RCC 7860 (cell line): ENCODE measurements at regions not wholly inside any gene's neighbourhood (a gene's known extent, or its start where the extent isn't known, plus 50 kb on each side); places are given as distances from the start of the nearest gene placed in this dataset.

Experiments used
- DNase-seq: peaks from one replicate; pipeline ENCODE4 v3.0.0-alpha.2; 2015; ENCODE audit warnings: low spot score
- FAIRE-seq: peaks from 2 replicates; lab custom pipeline; 2012; peaks lifted over from hg19 to GRCh38; lab: Jason Lieb, UNC

DNA sequence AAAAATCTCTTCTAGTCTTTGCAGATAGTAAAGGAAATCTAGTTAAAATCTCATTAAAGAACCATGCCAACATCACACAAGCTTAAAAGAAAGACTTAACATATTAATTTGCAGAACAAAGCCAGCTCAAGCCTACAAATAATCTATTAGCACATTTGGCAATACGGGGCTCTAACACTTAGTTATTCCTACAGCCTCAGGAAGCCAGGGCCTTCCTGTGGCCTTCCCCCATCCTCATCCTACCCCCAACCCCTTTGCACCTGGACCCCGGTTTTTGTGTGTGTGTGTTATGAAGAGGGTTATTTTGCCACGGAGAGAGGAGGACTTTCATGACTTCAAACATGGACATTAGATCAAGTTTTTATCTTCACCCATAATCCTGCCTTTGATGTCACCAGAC lies 64.6 kb downstream of the FOXB2 start:
- no peak for FAIRE-seq
- DNase-seq: no peak

DNA sequence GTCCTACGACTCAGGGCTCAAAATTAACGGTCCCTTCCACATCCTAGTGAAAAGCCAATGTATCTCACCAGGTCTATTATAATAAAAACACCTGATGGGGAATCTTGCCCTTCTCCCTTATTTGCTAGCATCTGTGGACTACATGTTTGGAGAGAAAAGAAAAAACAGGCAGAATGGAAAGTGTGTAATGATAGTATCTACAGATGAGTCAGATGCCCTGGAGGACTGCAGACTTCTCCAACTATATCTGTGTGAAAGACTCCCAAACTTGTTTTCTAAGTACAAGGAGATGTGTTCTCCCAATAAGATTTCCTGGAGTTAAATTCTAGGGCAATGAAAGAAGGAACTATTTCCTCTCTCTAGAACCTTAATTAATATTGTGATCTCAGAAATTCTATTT lies 66.0 kb downstream of the FOXB2 start:
- DNase-seq: no peak
- FAIRE-seq: no peak

GRCh38 chr9:77087506-77087905 lies 68.1 kb downstream of the FOXB2 start:
- FAIRE-seq: no peak
- DNase-seq: no peak

GRCh38 chr9:77092536-77092935 lies 73.1 kb downstream of the FOXB2 start:
- DNase-seq (peak; percentile 47), FAIRE-seq (no peak)

DNA sequence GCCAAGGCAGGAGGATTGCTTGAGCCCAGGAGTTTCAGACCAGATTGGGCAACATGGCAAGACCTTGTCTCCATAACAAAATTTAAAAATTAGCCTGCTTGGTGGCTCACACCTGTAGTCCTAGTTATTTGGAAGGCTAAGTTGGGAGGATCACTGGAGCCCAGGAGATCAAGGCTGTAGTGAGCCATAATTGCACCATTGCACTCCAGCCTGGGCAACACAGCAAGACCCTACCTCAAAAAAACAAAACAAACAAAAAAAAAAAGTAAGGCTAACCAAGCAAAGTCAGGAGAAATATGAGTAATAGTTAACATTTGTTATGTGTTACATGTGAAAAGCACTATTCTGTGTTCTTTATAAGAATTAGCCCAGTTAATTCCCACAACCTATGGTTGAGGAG lies 74.7 kb downstream of the FOXB2 start:
- DNase-seq (no peak), FAIRE-seq (no peak)

DNA sequence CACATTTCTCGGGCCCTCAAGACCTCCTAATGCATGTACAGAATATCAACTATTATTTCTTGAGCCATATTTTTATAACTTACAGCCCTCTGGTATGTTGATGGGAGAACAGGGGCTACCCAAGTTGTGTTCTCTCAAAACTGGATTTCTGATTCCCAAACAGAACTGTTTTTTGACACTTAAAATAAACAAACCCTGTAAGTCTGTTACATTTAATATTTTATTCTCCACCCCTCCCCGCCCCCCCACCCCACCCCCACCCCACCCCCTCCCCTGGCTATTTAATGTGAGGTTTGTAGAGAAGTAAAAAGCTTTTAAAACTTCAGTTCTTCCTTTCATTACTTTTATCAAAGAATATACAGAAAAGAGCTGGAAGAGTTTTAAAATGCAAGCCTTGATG lies 77.9 kb downstream of the FOXB2 start:
- DNase-seq (no peak), FAIRE-seq (no peak)

DNA sequence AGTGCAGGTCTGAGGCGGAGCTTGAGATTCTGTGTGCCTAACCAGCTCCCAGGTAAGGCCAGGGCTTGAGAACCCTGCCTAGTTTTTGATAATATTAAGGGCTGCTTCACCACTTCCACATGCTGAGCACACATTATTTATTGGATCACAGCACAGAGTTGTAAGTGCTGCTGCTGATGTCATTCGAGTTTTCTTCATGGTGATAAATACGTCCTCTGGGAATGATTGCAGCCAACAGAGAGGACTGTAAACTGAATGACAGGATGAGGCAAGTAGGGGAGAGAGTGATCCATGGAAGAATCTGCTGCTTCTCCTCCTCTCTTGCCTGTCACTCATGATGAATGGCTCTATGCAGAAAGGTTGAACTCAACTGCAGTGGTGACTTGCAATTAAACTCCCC lies 77.9 kb upstream of the VPS13A start:
- no peak for FAIRE-seq
- DNase-seq: no peak

GRCh38 chr9:77111408-77111807 lies 65.9 kb upstream of the VPS13A start:
- no peak for DNase-seq
- no peak for FAIRE-seq

DNA sequence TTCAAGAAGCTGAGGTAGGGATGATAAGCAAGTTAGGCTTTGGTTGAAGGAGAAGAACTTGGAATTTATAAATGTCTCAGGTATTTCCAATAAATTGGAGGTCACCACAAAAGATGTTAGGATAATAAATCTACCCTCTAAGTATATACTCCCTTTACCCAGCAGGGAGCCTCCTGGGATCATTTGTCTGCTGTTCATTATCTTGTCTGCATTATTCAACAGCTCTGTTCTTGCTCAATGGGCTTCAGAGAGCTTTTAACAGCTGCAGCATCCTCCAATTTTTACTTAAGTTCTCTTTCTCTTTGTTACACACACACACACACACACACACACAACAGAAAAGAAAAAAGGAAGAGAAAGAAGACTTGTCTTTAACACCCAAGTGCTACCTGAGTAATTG lies 51.7 kb upstream of the VPS13A start:
- no peak for DNase-seq
- FAIRE-seq: no peak

- DNase-seq (no peak), FAIRE-seq (no peak)
Measured at GRCh38 chr9:77127071-77127470, 50.3 kb upstream of the VPS13A start.
